ENCODE measurements at regions not wholly inside any gene's neighbourhood (a gene's known extent, or its start where the extent isn't known, plus 50 kb on each side); places are given as distances from the start of the nearest gene placed in this dataset.

DNA sequence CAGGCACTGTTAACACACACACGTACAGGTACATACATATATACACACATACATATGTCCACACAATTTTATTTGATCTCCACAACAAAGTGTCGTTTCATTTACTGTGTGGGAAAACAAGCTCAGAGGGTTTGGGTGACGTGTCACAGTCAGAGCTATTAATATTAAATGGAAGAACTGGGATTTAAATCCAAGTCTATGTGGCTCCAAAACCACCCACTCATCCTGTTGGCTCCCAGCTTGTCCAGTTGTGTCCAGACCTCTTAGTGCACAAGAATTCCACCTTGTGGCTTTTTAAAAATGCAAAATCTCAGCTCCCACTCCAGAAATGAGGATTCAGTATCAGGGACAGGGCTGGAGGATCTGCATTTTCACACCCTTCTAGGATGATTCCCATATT is 52.3 kb upstream of the PTPDC1 start:
- TF ChIP-seq, protein P1, sequence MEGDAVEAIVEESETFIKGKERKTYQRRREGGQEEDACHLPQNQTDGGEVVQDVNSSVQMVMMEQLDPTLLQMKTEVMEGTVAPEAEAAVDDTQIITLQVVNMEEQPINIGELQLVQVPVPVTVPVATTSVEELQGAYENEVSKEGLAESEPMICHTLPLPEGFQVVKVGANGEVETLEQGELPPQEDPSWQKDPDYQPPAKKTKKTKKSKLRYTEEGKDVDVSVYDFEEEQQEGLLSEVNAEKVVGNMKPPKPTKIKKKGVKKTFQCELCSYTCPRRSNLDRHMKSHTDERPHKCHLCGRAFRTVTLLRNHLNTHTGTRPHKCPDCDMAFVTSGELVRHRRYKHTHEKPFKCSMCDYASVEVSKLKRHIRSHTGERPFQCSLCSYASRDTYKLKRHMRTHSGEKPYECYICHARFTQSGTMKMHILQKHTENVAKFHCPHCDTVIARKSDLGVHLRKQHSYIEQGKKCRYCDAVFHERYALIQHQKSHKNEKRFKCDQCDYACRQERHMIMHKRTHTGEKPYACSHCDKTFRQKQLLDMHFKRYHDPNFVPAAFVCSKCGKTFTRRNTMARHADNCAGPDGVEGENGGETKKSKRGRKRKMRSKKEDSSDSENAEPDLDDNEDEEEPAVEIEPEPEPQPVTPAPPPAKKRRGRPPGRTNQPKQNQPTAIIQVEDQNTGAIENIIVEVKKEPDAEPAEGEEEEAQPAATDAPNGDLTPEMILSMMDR (conservative IDR thresholded peaks at IDR 0.05; ENCODE audit: low read depth, low read length), result no peak
- no peak for TF ChIP-seq EZH2 (IDR thresholded peaks at IDR 0.05; ENCODE audit: low read length, unreplicated experiment)
